K562 (cell line): ENCODE measurements at regions not wholly inside any gene's neighbourhood (a gene's known extent, or its start where the extent isn't known, plus 50 kb on each side); places are given as distances from the start of the nearest gene placed in this dataset.

Source experiments
- ATAC-seq: fragments of 200-7000 bp; cut with Tn5 transposase; 3 replicates; pipeline ENCODE4 v1.9.1; 2020; ENCODE audit warnings: moderate library complexity
- BruUV-seq: library from RNA; stranded (reverse); fragments of 400-500 nt; replicated peaks from 2 replicates; lab custom pipeline; 2021; lab: Mats Ljungman, UMichigan
- CTCF ChIA-PET: fragments of 300-600 bp; formaldehyde crosslinking; extraction: SDS; loops from one replicate; lab custom pipeline; 2021; ENCODE audit warnings: low intra/inter-chr PET ratio; lab: Yijun Ruan, JAX
- POLR2A ChIA-PET: fragments of 300-600, 350-650 bp; sonication (Branson Sonifier 250); formaldehyde crosslinking; extraction: SDS; loops from one replicate; lab custom pipeline; 2021; ENCODE audit warnings: antibody characterized with exemption, inconsistent platforms; lab: Yijun Ruan, JAX
- DNase-seq, 4 experiments: peaks; one replicate each; pipeline versions ENCODE4 v3.0.0 to v3.0.0-alpha.2; 2011 to 2018; ENCODE audit warnings: low spot score in 3 of 4, mixed read lengths in 3 of 4; ENCODE audit errors: extremely low read depth in 1 of 4
- FAIRE-seq: peaks from 2 replicates; lab custom pipeline; 2011; peaks lifted over from hg19 to GRCh38; lab: Jason Lieb, UNC
- H2AFZ ChIP-seq: 2 replicates; pipeline ENCODE4 v1.6.0; 2011; ENCODE audit warnings: low read depth, low read length, control low read depth, inconsistent platforms
- H3K27ac ChIP-seq: fragments of 200-600 bp; 3 replicates; pipeline ENCODE4 v1.8.0; 2011; ENCODE audit warnings: low read depth, mild to moderate bottlenecking, control low read depth, inconsistent platforms, low read length, moderate library complexity, mixed read lengths; ENCODE audit errors: extremely low read depth
- H3K27me3 ChIP-seq, 2 experiments: fragments of 300-600 bp in 1 of 2; 2 replicates in 1 of 2; 3 replicates in 1 of 2; pipeline versions ENCODE4 v1.6.0 to v1.8.0; 2011; ENCODE audit warnings: inconsistent platforms in 2 of 2, low read length in 2 of 2, mild to moderate bottlenecking in 1 of 2, mixed read lengths in 1 of 2, moderate library complexity in 1 of 2; ENCODE audit not compliant: control insufficient read depth in 2 of 2, insufficient read depth in 2 of 2
- H3K36me3 ChIP-seq: fragments of 300-600 bp; 3 replicates; pipeline ENCODE4 v1.8.0; 2011; ENCODE audit warnings: mild to moderate bottlenecking, low read length, inconsistent platforms; ENCODE audit not compliant: control insufficient read depth, insufficient read depth
- H3K4me1 ChIP-seq, 2 experiments: fragments of 200-600 bp in 1 of 2; replicated peaks in 1 of 2; 2 replicates in 1 of 2; 3 replicates in 1 of 2; pipeline versions ENCODE4 v1.5.1 to v1.8.0; 2011; ENCODE audit warnings: inconsistent platforms in 2 of 2, low read length in 2 of 2, mild to moderate bottlenecking in 1 of 2, mixed read lengths in 1 of 2, moderate library complexity in 1 of 2; ENCODE audit not compliant: control insufficient read depth in 2 of 2, insufficient read depth in 2 of 2
- H3K4me2 ChIP-seq: 2 replicates; pipeline ENCODE4 v1.6.1; 2011; ENCODE audit warnings: low read length, control low read depth, inconsistent platforms, mixed read lengths; ENCODE audit not compliant: insufficient read depth
- H3K4me3 ChIP-seq: fragments of 200-600 bp; sonication (generic), shearing (Covaris generic); 2 replicates; pipeline ENCODE4 v1.5.1; 2016; ENCODE audit warnings: control low read depth, inconsistent platforms
- H3K79me2 ChIP-seq: fragments of 200-600 bp; 3 replicates; pipeline ENCODE4 v1.8.0; 2011; ENCODE audit warnings: low read length, inconsistent platforms; ENCODE audit not compliant: control insufficient read depth, insufficient read depth
- H3K9ac ChIP-seq, 2 experiments: 2 replicates each; pipeline versions ENCODE4 v1.6.0 to v1.6.1; 2011; ENCODE audit warnings: low read depth in 2 of 2, low read length in 2 of 2, control low read depth in 1 of 2, inconsistent platforms in 1 of 2, mild to moderate bottlenecking in 1 of 2, mixed read lengths in 1 of 2; ENCODE audit not compliant: insufficient read depth in 1 of 2
- H3K9me1 ChIP-seq: one replicate; pipeline ENCODE4 v1.6.0; 2011; ENCODE audit warnings: inconsistent platforms, mild to moderate bottlenecking, low read length, moderate library complexity; ENCODE audit not compliant: control insufficient read depth, insufficient read depth
- H3K9me3 ChIP-seq: replicated peaks from 2 replicates; pipeline ENCODE4 v1.5.1; 2011; ENCODE audit warnings: low read depth, low read length, inconsistent platforms; ENCODE audit not compliant: control insufficient read depth, insufficient read depth
- H4K20me1 ChIP-seq: replicated peaks from 2 replicates; pipeline ENCODE4 v1.6.1; 2011; ENCODE audit warnings: low read length, inconsistent platforms, mixed read lengths; ENCODE audit not compliant: control insufficient read depth, insufficient read depth
- CGGBP1 ChIP-seq: fragments of 250-450 bp; sonication (Bioruptor Pico); IDR thresholded peaks from 2 replicates; pipeline ENCODE4 v1.9.0; 2021; ENCODE audit warnings: mild to moderate bottlenecking
- GTF2F1 ChIP-seq: IDR thresholded peaks from 2 replicates; pipeline ENCODE4 v1.6.1; 2011; ENCODE audit warnings: low read depth, low read length, improper control_type of control experiment
- PHF20 ChIP-seq: fragments of 450-650 bp; IDR thresholded peaks from 2 replicates; pipeline ENCODE4 v1.6.1; 2018; ENCODE audit not compliant: partially characterized antibody
- PRPF4 ChIP-seq: fragments of 200-400 bp; formaldehyde crosslinking; IDR thresholded peaks from one replicate; pipeline ENCODE4 v1.6.1; 2017; ENCODE audit warnings: low read length, low read depth, mild to moderate bottlenecking; ENCODE audit not compliant: insufficient read depth, poor library complexity, severe bottlenecking
- SFPQ ChIP-seq: fragments of 200-400 bp; formaldehyde crosslinking; IDR thresholded peaks from 2 replicates; pipeline ENCODE4 v1.6.1; 2017; ENCODE audit warnings: mild to moderate bottlenecking, low read depth, low read length, moderate library complexity
- SNRNP70 ChIP-seq: fragments of 200-400 bp; formaldehyde crosslinking; optimal IDR thresholded peaks from 2 replicates; pipeline ENCODE3; 2017; ENCODE audit warnings: low read depth, low read length
- SPI1 ChIP-seq: IDR thresholded peaks from 2 replicates; pipeline ENCODE4 v1.6.1; 2011; ENCODE audit warnings: low read depth, low read length, control low read depth, borderline replicate concordance
- THAP12 ChIP-seq: fragments of 250-450 bp; sonication (Bioruptor Pico); IDR thresholded peaks from 2 replicates; pipeline ENCODE4 v1.9.0; 2021; ENCODE audit warnings: mild to moderate bottlenecking, inconsistent platforms
- ZNF282 ChIP-seq: sonication (generic); formaldehyde crosslinking; IDR thresholded peaks from 2 replicates; pipeline ENCODE4 v1.8.1; 2023; ENCODE audit warnings: missing genetic modification reagents
- WGBS: fragments of 100-300 bp; shearing (Covaris generic); methylation state at CpG from one replicate; pipeline ENCODE4 v1.1.6; 2016; ENCODE audit warnings: low coverage, mixed read lengths; ENCODE audit not compliant: insufficient coverage; ENCODE audit errors: missing lambda C conversion rate; 5-methylcytosine and 5-hydroxymethylcytosine counted together
- in situ Hi-C: fragments of 300-500 bp; cut with MboI; formaldehyde crosslinking; loops from 4 replicates; pipeline ENCODE4 v1.15.0; 2018; ENCODE audit warnings: inconsistent platforms, mixed read lengths
- intact Hi-C: fragments of 100-400 bp; cut with micrococcal nuclease; formaldehyde crosslinking; loops from 2 replicates; pipeline ENCODE4 v1.14.2; 2022
- TF ChIP-seq, protein P1 (sequence below): sonication (generic); formaldehyde crosslinking; IDR thresholded peaks from 2 replicates; pipeline ENCODE4 v1.8.1; 2023; ENCODE audit warnings: mild to moderate bottlenecking, missing genetic modification reagents, moderate library complexity

DNA sequence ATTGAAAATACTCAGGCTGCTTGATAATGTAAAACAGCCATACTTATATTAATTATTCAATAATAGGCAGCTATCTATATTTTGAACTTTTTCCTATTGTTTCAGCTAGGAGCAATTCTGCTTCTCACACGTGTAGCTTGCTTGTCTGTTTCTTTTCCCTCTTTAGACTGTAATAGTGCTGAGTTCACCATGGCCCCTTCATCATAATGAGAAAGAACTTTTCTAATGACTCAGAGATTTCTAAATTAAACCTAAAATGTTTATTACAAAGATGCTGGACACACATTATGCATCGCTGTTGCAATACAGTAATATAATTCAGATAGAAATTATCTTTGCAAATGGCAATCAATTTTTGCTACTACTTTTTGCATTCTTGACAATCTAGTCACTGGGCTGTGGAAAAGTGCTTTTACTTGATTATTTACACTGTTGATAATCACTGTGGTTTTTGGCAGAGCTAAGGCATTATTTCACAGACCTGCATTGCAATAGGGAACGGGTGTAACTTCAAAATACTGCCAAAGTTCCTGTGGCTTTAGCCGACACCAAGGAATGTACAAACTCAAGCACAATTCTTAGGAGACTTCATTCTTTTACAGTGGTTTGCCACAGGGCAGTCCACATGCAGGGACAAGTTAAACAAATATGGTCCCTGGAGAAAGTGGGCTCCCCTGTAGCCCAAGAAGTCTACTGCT, 281.0 kb upstream of the TBL1XR1 start:
- no peaks in the 10 kb centered on the region for H3K9me1 ChIP-seq
- H3K4me3 ChIP-seq = no peak overlapping the region
- 36% methylated on average over 4 of the region's 4 CpGs for WGBS
- no peak overlapping the region for H3K4me2 ChIP-seq
- no peaks in the 10 kb centered on the region for H3K27me3 ChIP-seq
- no peaks in the 10 kb centered on the region for H3K9me3 ChIP-seq
- POLR2A ChIA-PET = no interaction called here
- TF ChIP-seq GTF2F1 (no peak), CGGBP1 (no peak), SNRNP70 (no peak), ZNF282 (no peak), SPI1 (no peak), SFPQ (no peak), PRPF4 (no peak), PHF20 (no peak), THAP12 (CRISPR knock-in tag) (no peak)
- TF ChIP-seq, protein P1, sequence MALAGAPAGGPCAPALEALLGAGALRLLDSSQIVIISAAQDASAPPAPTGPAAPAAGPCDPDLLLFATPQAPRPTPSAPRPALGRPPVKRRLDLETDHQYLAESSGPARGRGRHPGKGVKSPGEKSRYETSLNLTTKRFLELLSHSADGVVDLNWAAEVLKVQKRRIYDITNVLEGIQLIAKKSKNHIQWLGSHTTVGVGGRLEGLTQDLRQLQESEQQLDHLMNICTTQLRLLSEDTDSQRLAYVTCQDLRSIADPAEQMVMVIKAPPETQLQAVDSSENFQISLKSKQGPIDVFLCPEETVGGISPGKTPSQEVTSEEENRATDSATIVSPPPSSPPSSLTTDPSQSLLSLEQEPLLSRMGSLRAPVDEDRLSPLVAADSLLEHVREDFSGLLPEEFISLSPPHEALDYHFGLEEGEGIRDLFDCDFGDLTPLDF = no peak
- intact Hi-C loops (loop anchor here (10.0 kb wide), 1 partner anchor 284 kb away; the partner anchor contains the start of gene TBL1XR1), in situ Hi-C loops (no loop called here)
- H3K27ac ChIP-seq = no peak overlapping the region
- H3K4me1 ChIP-seq = peaks cover 2 to 4% of the 10 kb centered on the region in 2 experiments; a peak in 2 of 5 replicates
- DNase-seq (no peak), ATAC-seq (no peak), FAIRE-seq (no peak)
- H3K36me3 ChIP-seq = no peaks in the 10 kb centered on the region
- BruUV-seq = no TSS peak
- H3K9ac ChIP-seq = no peak overlapping the region
- no peaks in the 10 kb centered on the region; the same call in 1 of the 2 replicates for H4K20me1 ChIP-seq
- no peak overlapping the region for H2AFZ ChIP-seq
- H3K79me2 ChIP-seq = no peaks in the 10 kb centered on the region
- CTCF ChIA-PET = no interaction called here
